ENCODE measurements at regions not wholly inside any gene's neighbourhood (a gene's known extent, or its start where the extent isn't known, plus 50 kb on each side); places are given as distances from the start of the nearest gene placed in this dataset.

DNA sequence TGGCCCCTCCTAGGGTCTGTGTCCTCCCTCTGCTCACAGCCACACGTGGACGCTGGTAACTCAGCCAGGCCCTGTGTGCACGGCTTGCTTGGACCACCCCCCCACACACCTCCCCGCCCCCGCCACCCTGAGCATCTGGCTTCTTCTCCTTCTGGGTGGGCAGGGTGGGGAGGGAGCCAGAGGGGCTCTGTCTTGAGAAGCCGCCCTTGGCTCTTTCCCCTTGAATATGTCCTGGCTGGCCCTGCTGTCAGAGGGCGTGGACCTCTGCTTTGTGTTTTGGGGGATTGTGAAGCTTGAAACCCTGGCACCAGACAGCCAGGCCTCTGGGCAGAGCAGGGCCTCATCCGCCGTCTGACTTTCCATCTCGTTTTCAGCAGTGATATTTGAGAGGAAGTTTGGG, 72.1 kb downstream of the GLI2 start:
- H3K4me1 ChIP-seq (ENCODE audit: insufficient read depth, poor library complexity, severe bottlenecking): no peaks in the 10 kb centered on the region
- TF ChIP-seq, protein P1, sequence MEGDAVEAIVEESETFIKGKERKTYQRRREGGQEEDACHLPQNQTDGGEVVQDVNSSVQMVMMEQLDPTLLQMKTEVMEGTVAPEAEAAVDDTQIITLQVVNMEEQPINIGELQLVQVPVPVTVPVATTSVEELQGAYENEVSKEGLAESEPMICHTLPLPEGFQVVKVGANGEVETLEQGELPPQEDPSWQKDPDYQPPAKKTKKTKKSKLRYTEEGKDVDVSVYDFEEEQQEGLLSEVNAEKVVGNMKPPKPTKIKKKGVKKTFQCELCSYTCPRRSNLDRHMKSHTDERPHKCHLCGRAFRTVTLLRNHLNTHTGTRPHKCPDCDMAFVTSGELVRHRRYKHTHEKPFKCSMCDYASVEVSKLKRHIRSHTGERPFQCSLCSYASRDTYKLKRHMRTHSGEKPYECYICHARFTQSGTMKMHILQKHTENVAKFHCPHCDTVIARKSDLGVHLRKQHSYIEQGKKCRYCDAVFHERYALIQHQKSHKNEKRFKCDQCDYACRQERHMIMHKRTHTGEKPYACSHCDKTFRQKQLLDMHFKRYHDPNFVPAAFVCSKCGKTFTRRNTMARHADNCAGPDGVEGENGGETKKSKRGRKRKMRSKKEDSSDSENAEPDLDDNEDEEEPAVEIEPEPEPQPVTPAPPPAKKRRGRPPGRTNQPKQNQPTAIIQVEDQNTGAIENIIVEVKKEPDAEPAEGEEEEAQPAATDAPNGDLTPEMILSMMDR (IDR thresholded peaks at IDR 0.05; ENCODE audit: poor library complexity, severe bottlenecking): no peak
- H3K36me3 ChIP-seq (ENCODE audit: low read depth): no peaks in the 10 kb centered on the region

GRCh38 chr2:120809151-120809550, 73.5 kb downstream of the GLI2 start:
- no peaks in the 10 kb centered on the region for H3K36me3 ChIP-seq (ENCODE audit: low read depth)
- no peak for DNase-seq (ENCODE audit: low spot score)
- TF ChIP-seq, protein P1 (IDR thresholded peaks at IDR 0.05; ENCODE audit: poor library complexity, severe bottlenecking): no peak
- ATAC-seq (ENCODE audit: low read depth): no peak
- H3K27me3 ChIP-seq (ENCODE audit: insufficient read depth, poor library complexity, severe bottlenecking): no peaks in the 10 kb centered on the region
- no peaks in the 10 kb centered on the region for H3K9me3 ChIP-seq (ENCODE audit: severe bottlenecking)
- H3K27ac ChIP-seq (ENCODE audit: poor library complexity, severe bottlenecking): no peak overlapping the region
- no peak overlapping the region for H3K4me3 ChIP-seq (ENCODE audit: severe bottlenecking)
- no peaks in the 10 kb centered on the region for H3K4me1 ChIP-seq (ENCODE audit: insufficient read depth, poor library complexity, severe bottlenecking)

More for the DNA sequence above, 72.1 kb downstream of the GLI2 start:
- Histone ChIP-seq H3K27me3 (ENCODE audit: insufficient read depth, poor library complexity, severe bottlenecking) (no peaks in the 10 kb centered on the region), H3K4me3 (ENCODE audit: severe bottlenecking) (no peak overlapping the region), H3K9me3 (ENCODE audit: severe bottlenecking) (no peaks in the 10 kb centered on the region), H3K27ac (ENCODE audit: poor library complexity, severe bottlenecking) (no peak overlapping the region)
- DNase-seq (ENCODE audit: low spot score) (no peak), ATAC-seq (ENCODE audit: low read depth) (no peak)

DNA sequence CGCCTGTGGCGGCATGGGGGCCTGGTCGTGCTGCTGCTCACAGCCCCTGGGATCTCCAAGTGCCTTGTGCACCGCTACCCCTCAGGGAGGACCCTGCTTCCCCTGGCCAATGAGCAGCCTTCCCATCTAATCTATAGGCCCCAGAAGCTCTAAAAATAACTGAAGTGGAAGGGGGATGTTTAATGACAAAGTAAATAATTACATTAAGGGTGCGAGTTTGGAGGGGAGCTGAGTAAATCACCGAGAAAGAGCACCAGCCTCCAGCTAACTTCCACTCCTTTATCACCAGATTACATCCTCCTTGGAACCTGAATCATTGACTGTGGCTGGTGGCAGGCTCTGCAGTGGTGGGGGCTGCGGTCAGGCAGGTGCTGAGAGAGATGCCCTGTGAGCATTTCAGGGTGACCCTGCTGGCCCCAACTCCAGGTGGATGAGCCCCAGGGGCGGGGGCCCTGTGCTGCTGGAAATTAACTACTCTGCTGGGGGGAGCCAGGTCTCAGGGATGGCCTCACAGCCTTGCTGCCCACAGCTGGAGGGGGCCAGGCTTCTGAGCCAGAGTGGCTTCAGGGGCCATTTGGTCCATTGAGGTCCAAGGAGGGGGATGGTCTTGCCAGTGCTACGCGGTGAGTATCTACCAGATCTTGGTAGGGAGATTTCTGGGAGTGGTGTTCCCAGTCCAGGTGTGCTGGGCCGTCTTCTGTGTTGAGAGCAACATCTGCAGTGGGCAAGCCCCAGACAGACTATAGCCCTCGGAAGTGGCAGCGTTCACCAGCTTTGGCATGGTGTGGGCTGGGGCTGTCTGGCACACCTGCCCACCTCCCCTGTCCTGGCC, 74.2 kb downstream of the GLI2 start:
- H3K27me3 ChIP-seq (ENCODE audit: insufficient read depth, poor library complexity, severe bottlenecking): no peaks in the 10 kb centered on the region
- H3K36me3 ChIP-seq (ENCODE audit: low read depth): no peaks in the 10 kb centered on the region

GRCh38 chr2:120810639-120811038, 75.0 kb downstream of the GLI2 start:
- no peaks in the 10 kb centered on the region for H3K36me3 ChIP-seq (ENCODE audit: low read depth)
- no peak for ATAC-seq (ENCODE audit: low read depth)
- no peaks in the 10 kb centered on the region for H3K9me3 ChIP-seq (ENCODE audit: severe bottlenecking)
- no peaks in the 10 kb centered on the region for H3K27me3 ChIP-seq (ENCODE audit: insufficient read depth, poor library complexity, severe bottlenecking)
- TF ChIP-seq, protein P1 (IDR thresholded peaks at IDR 0.05; ENCODE audit: poor library complexity, severe bottlenecking): no peak
- no peak for DNase-seq (ENCODE audit: low spot score)
- no peak overlapping the region for H3K27ac ChIP-seq (ENCODE audit: poor library complexity, severe bottlenecking)
- H3K4me3 ChIP-seq (ENCODE audit: severe bottlenecking): no peak overlapping the region
- no peaks in the 10 kb centered on the region for H3K4me1 ChIP-seq (ENCODE audit: insufficient read depth, poor library complexity, severe bottlenecking)

More for the DNA sequence above, 74.2 kb downstream of the GLI2 start:
- H3K4me3 ChIP-seq (ENCODE audit: severe bottlenecking): no peak overlapping the region
- no peak for DNase-seq (ENCODE audit: low spot score)
- ATAC-seq (ENCODE audit: low read depth): no peak
- H3K9me3 ChIP-seq (ENCODE audit: severe bottlenecking): no peaks in the 10 kb centered on the region
- TF ChIP-seq, protein P1 (IDR thresholded peaks at IDR 0.05; ENCODE audit: poor library complexity, severe bottlenecking): no peak
- no peaks in the 10 kb centered on the region for H3K4me1 ChIP-seq (ENCODE audit: insufficient read depth, poor library complexity, severe bottlenecking)
- H3K27ac ChIP-seq (ENCODE audit: poor library complexity, severe bottlenecking): no peak overlapping the region

- Histone ChIP-seq H3K27me3 (ENCODE audit: insufficient read depth, poor library complexity, severe bottlenecking) (no peaks in the 10 kb centered on the region), H3K4me1 (ENCODE audit: insufficient read depth, poor library complexity, severe bottlenecking) (no peaks in the 10 kb centered on the region), H3K9me3 (ENCODE audit: severe bottlenecking) (no peaks in the 10 kb centered on the region), H3K4me3 (ENCODE audit: severe bottlenecking) (no peak overlapping the region), H3K36me3 (ENCODE audit: low read depth) (no peaks in the 10 kb centered on the region), H3K27ac (ENCODE audit: poor library complexity, severe bottlenecking) (no peak overlapping the region)
- no peak for ATAC-seq (ENCODE audit: low read depth)
- TF ChIP-seq, protein P1 (IDR thresholded peaks at IDR 0.05; ENCODE audit: poor library complexity, severe bottlenecking): no peak
- DNase-seq (ENCODE audit: low spot score): no peak
Observed at GRCh38 chr2:120812866-120813265, 77.2 kb downstream of the GLI2 start.

Data from RWPE2 (cell line).